Panc1 (cell line): ENCODE measurements at regions not wholly inside any gene's neighbourhood (a gene's known extent, or its start where the extent isn't known, plus 50 kb on each side); places are given as distances from the start of the nearest gene placed in this dataset.

Experiments
- ATAC-seq: fragments of 200-7000 bp; cut with Tn5 transposase; 2 replicates; pipeline ENCODE4 v1.9.1; 2020; ENCODE audit warnings: mild to moderate bottlenecking, moderate library complexity
- BruUV-seq: library from RNA; stranded (reverse); fragments of 400-500 nt; replicated peaks from 2 replicates; lab custom pipeline; 2021; lab: Mats Ljungman, UMichigan
- CTCF ChIA-PET: fragments of 300-600 bp; sonication (Branson Sonifier 250); formaldehyde crosslinking; loops from one replicate; lab custom pipeline; 2022; ENCODE audit warnings: antibody characterized with exemption; lab: Charles Lee
- POLR2A ChIA-PET: fragments of 300-600 bp; sonication (Branson Sonifier 250); formaldehyde crosslinking; loops from one replicate; lab custom pipeline; 2022; ENCODE audit warnings: antibody characterized with exemption; lab: Charles Lee
- DNase-seq: peaks from one replicate; pipeline ENCODE4 v3.0.0-alpha.2; 2010; ENCODE audit warnings: low read depth, low spot score
- H3K27ac ChIP-seq: 2 replicates; pipeline ENCODE4 v1.5.1; 2011; ENCODE audit warnings: mild to moderate bottlenecking, low read length, inconsistent platforms
- H3K27me3 ChIP-seq: fragments of 200-500 bp; sonication (Bioruptor generic); 2 replicates; pipeline ENCODE4 v1.6.0; 2014; ENCODE audit warnings: low read length, inconsistent platforms; ENCODE audit not compliant: control insufficient read depth, insufficient read depth
- H3K36me3 ChIP-seq: fragments of 200-500 bp; sonication (Bioruptor generic); 2 replicates; pipeline ENCODE4 v1.5.1; 2014; ENCODE audit warnings: inconsistent platforms, mild to moderate bottlenecking, low read length, moderate library complexity; ENCODE audit not compliant: control insufficient read depth, insufficient read depth
- H3K4me1 ChIP-seq: 2 replicates; pipeline ENCODE4 v1.5.1; 2011; ENCODE audit warnings: inconsistent platforms, mild to moderate bottlenecking, low read length, moderate library complexity; ENCODE audit not compliant: control insufficient read depth, insufficient read depth
- H3K4me3 ChIP-seq, 2 experiments: 2 replicates each; pipeline ENCODE4 v1.5.1; 2011 to 2012; ENCODE audit warnings: low read depth in 2 of 2, low read length in 2 of 2, mild to moderate bottlenecking in 2 of 2, inconsistent platforms in 1 of 2, moderate library complexity in 1 of 2
- H3K9me3 ChIP-seq: fragments of 200-500 bp; sonication (Bioruptor generic); 2 replicates; pipeline ENCODE4 v1.5.1; 2014; ENCODE audit warnings: low read depth, mild to moderate bottlenecking, inconsistent platforms, low read length, moderate library complexity; ENCODE audit not compliant: control insufficient read depth, insufficient read depth
- POLR2AphosphoS5 ChIP-seq: IDR thresholded peaks from 2 replicates; pipeline ENCODE4 v1.6.1; 2012; ENCODE audit warnings: mild to moderate bottlenecking, low read depth, low read length, moderate library complexity
- SIN3A ChIP-seq: IDR thresholded peaks from 2 replicates; pipeline ENCODE4 v1.6.1; 2012; ENCODE audit warnings: low read depth, mild to moderate bottlenecking, low read length, moderate library complexity, borderline replicate concordance; ENCODE audit not compliant: insufficient read depth
- TCF7L2 ChIP-seq: IDR thresholded peaks from 2 replicates; pipeline ENCODE4 v1.6.1; 2011; ENCODE audit warnings: mild to moderate bottlenecking, low read depth, low read length, inconsistent platforms
- in situ Hi-C: cut with HindIII; loops from 2 replicates; pipeline ENCODE4 v1.10.0; 2016; ENCODE audit warnings: low sequenced_read_pairs, low pct_unique_long_range_greater_than_20kb
- intact Hi-C: fragments of 100-400 bp; cut with micrococcal nuclease; formaldehyde crosslinking; loops from one replicate; pipeline ENCODE4 v1.10.0; 2022; ENCODE audit not compliant: unreplicated experiment
- TF ChIP-seq, protein P1 (sequence below): fragments of 450-650 bp; IDR thresholded peaks from 2 replicates; pipeline ENCODE4 v1.5.1; 2017; ENCODE audit warnings: mild to moderate bottlenecking
- TF ChIP-seq, protein P2 (sequence below), 2 experiments: IDR thresholded peaks; 2 replicates each; pipeline ENCODE4 v1.6.1; 2011 to 2012; ENCODE audit warnings: low read depth in 2 of 2, control low read depth in 1 of 2, low read length in 1 of 2, mild to moderate bottlenecking in 1 of 2, moderate library complexity in 1 of 2; ENCODE audit not compliant: insufficient read depth in 1 of 2

GRCh38 chr3:83169473-83169872 lies 1408.0 kb upstream of the GBE1 start:
- no TSS peak for BruUV-seq
- Histone ChIP-seq H3K36me3 (no peaks in the 10 kb centered on the region), H3K27ac (no peak overlapping the region), H3K27me3 (no peaks in the 10 kb centered on the region), H3K9me3 (no peaks in the 10 kb centered on the region), H3K4me3 (no peak overlapping the region), H3K4me1 (no peaks in the 10 kb centered on the region)
- CTCF ChIA-PET = no interaction called here
- POLR2A ChIA-PET = no interaction called here
- no peak for TF ChIP-seq TCF7L2
- TF ChIP-seq, protein P1, sequence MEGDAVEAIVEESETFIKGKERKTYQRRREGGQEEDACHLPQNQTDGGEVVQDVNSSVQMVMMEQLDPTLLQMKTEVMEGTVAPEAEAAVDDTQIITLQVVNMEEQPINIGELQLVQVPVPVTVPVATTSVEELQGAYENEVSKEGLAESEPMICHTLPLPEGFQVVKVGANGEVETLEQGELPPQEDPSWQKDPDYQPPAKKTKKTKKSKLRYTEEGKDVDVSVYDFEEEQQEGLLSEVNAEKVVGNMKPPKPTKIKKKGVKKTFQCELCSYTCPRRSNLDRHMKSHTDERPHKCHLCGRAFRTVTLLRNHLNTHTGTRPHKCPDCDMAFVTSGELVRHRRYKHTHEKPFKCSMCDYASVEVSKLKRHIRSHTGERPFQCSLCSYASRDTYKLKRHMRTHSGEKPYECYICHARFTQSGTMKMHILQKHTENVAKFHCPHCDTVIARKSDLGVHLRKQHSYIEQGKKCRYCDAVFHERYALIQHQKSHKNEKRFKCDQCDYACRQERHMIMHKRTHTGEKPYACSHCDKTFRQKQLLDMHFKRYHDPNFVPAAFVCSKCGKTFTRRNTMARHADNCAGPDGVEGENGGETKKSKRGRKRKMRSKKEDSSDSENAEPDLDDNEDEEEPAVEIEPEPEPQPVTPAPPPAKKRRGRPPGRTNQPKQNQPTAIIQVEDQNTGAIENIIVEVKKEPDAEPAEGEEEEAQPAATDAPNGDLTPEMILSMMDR = no peak
- TF ChIP-seq, protein P2, sequence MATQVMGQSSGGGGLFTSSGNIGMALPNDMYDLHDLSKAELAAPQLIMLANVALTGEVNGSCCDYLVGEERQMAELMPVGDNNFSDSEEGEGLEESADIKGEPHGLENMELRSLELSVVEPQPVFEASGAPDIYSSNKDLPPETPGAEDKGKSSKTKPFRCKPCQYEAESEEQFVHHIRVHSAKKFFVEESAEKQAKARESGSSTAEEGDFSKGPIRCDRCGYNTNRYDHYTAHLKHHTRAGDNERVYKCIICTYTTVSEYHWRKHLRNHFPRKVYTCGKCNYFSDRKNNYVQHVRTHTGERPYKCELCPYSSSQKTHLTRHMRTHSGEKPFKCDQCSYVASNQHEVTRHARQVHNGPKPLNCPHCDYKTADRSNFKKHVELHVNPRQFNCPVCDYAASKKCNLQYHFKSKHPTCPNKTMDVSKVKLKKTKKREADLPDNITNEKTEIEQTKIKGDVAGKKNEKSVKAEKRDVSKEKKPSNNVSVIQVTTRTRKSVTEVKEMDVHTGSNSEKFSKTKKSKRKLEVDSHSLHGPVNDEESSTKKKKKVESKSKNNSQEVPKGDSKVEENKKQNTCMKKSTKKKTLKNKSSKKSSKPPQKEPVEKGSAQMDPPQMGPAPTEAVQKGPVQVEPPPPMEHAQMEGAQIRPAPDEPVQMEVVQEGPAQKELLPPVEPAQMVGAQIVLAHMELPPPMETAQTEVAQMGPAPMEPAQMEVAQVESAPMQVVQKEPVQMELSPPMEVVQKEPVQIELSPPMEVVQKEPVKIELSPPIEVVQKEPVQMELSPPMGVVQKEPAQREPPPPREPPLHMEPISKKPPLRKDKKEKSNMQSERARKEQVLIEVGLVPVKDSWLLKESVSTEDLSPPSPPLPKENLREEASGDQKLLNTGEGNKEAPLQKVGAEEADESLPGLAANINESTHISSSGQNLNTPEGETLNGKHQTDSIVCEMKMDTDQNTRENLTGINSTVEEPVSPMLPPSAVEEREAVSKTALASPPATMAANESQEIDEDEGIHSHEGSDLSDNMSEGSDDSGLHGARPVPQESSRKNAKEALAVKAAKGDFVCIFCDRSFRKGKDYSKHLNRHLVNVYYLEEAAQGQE (IDR thresholded peaks at IDR 0.05; ENCODE audit: insufficient read depth in 1 of 2, low read depth in 2 of 2, low read length in 1 of 2) = no peak
- in situ Hi-C loops (no loop called here), intact Hi-C loops (no loop called here)
- no peak for ATAC-seq
- DNase-seq = no peak

- intact Hi-C loops (no loop called here), in situ Hi-C loops (no loop called here)
- no peak overlapping the region for H3K4me3 ChIP-seq
- no peaks in the 10 kb centered on the region for H3K4me1 ChIP-seq
- H3K9me3 ChIP-seq = no peaks in the 10 kb centered on the region
- POLR2A ChIA-PET = no interaction called here
- H3K36me3 ChIP-seq = no peaks in the 10 kb centered on the region
- BruUV-seq = no TSS peak
- no peak overlapping the region for H3K27ac ChIP-seq
- TF ChIP-seq, protein P2 (IDR thresholded peaks at IDR 0.05; ENCODE audit: insufficient read depth in 1 of 2, low read depth in 2 of 2, low read length in 1 of 2) = no peak
- TF ChIP-seq SIN3A (no peak), POLR2AphosphoS5 (no peak), TCF7L2 (no peak)
- TF ChIP-seq, protein P1 = no peak
- H3K27me3 ChIP-seq = no peaks in the 10 kb centered on the region
- ATAC-seq (no peak), DNase-seq (no peak)
- CTCF ChIA-PET = no interaction called here
These were observed 1389.5 kb upstream of the GBE1 start for GRCh38 chr3:83150896-83151295.
